Testis (tissue), 2 donors: ENCODE measurements at regions not wholly inside any gene's neighbourhood (a gene's known extent, or its start where the extent isn't known, plus 50 kb on each side); places are given as distances from the start of the nearest gene placed in this dataset.
"Not testable (repeated sequence)": the region's sequence is repeated elsewhere in the genome, so short reads cannot be mapped to it uniquely, and the experiment has no call there.

Experiments
- DNase-seq: peaks from one replicate; pipeline ENCODE4 v3.0.0-alpha.2; 2019
- H3K27ac ChIP-seq, 2 donors: fragments of 200-600 bp; sonication (generic); one replicate each; pipeline ENCODE4 v1.5.1; 2019
- H3K27me3 ChIP-seq: fragments of 200-600 bp; sonication (generic); one replicate; pipeline ENCODE4 v1.5.1; 2019
- H3K36me3 ChIP-seq: fragments of 200-600 bp; sonication (generic); one replicate; pipeline ENCODE4 v1.5.1; 2017; ENCODE audit warnings: low read depth; ENCODE audit errors: missing control alignments
- H3K4me1 ChIP-seq: fragments of 200-600 bp; sonication (generic); one replicate; pipeline ENCODE4 v1.5.1; 2019
- H3K4me3 ChIP-seq, 2 donors: fragments of 200-600 bp; sonication (generic); one replicate each; pipeline ENCODE4 v1.5.1; 2017 to 2019
- H3K9me3 ChIP-seq: fragments of 200-600 bp; sonication (generic); one replicate; pipeline ENCODE4 v1.5.1; 2017
- POLR2A ChIP-seq: fragments of 450-650 bp; IDR thresholded peaks from one replicate; pipeline ENCODE4 v1.6.1; 2017; ENCODE audit warnings: antibody characterized with exemption, mild to moderate bottlenecking, moderate library complexity
- WGBS, 2 donors: methylation state at CpG; one replicate each; pipeline ENCODE4 v1.1.5; 2018; 5-methylcytosine and 5-hydroxymethylcytosine counted together
- intact Hi-C: fragments of 100-400 bp; cut with DNase I; formaldehyde crosslinking; loops from one replicate; pipeline ENCODE4 v1.15.1; 2023; ENCODE audit warnings: low total_unique reads
- TF ChIP-seq, protein P1 (sequence below), 3 experiments: fragments of 450-650 bp in 2 of 3; fragments of 200-600 bp in 1 of 3; sonication (generic) in 1 of 3; IDR thresholded peaks; one replicate each; pipeline ENCODE4 v1.5.1; 2016 to 2019; ENCODE audit warnings: antibody characterized with exemption in 3 of 3, mild to moderate bottlenecking in 2 of 3, moderate library complexity in 1 of 3

- Histone ChIP-seq H3K4me3 (no peak overlapping the region), H3K9me3 (no peaks in the 10 kb centered on the region), H3K4me1 (no peaks in the 10 kb centered on the region), H3K27ac (no peak overlapping the region), H3K27me3 (no peaks in the 10 kb centered on the region), H3K36me3 (no peaks in the 10 kb centered on the region)
- 84 to 85% methylated on average over 7 of the region's 7 CpGs for WGBS, 2 donors
- intact Hi-C loops = no loop called here
- TF ChIP-seq, protein P1, sequence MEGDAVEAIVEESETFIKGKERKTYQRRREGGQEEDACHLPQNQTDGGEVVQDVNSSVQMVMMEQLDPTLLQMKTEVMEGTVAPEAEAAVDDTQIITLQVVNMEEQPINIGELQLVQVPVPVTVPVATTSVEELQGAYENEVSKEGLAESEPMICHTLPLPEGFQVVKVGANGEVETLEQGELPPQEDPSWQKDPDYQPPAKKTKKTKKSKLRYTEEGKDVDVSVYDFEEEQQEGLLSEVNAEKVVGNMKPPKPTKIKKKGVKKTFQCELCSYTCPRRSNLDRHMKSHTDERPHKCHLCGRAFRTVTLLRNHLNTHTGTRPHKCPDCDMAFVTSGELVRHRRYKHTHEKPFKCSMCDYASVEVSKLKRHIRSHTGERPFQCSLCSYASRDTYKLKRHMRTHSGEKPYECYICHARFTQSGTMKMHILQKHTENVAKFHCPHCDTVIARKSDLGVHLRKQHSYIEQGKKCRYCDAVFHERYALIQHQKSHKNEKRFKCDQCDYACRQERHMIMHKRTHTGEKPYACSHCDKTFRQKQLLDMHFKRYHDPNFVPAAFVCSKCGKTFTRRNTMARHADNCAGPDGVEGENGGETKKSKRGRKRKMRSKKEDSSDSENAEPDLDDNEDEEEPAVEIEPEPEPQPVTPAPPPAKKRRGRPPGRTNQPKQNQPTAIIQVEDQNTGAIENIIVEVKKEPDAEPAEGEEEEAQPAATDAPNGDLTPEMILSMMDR (IDR thresholded peaks at IDR 0.05) = no peak
- TF ChIP-seq POLR2A = no peak
- DNase-seq = no peak
Measured at GRCh38 chr12:111242184-111242583, 126.7 kb downstream of the PHETA1 start.

DNA sequence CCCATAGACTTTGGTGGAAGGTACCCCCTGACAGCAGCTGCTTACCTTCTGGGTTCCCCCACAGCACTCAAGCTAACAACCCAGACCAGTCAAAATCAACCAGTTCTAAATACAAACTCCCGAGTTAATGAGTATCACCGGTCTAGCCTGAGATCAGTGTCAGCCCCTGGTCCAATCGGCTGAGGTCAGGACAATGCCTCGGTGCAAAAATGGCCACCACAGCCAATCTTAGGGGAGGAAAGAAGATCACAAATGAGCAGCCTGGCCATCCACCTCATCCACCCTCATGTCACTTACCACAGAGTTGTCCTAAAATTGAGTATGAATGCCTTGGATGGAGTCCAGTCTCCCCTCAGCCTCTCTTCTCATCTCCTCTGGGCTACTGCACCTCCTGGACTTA is 128.5 kb downstream of the PHETA1 start:
- TF ChIP-seq, protein P1 (IDR thresholded peaks at IDR 0.05) = no peak
- no peak for TF ChIP-seq POLR2A
- H3K27me3 ChIP-seq = no peaks in the 10 kb centered on the region
- no peak overlapping the region for H3K4me3 ChIP-seq
- H3K36me3 ChIP-seq = no peaks in the 10 kb centered on the region
- H3K27ac ChIP-seq = no peak overlapping the region
- H3K4me1 ChIP-seq = no peaks in the 10 kb centered on the region
- no peaks in the 10 kb centered on the region for H3K9me3 ChIP-seq
- no peak for DNase-seq
- intact Hi-C loops = no loop called here
- 88 to 96% methylated on average over 4 of the region's 4 CpGs for WGBS, 2 donors

GRCh38 chr12:111239235-111239634 is 129.7 kb downstream of the PHETA1 start:
- DNase-seq = no peak
- TF ChIP-seq POLR2A = no peak
- TF ChIP-seq, protein P1 (IDR thresholded peaks at IDR 0.05) = no peak
- H3K27me3 ChIP-seq = no peaks in the 10 kb centered on the region
- H3K36me3 ChIP-seq = no peaks in the 10 kb centered on the region
- intact Hi-C loops = no loop called here
- WGBS, 2 donors = 77 to 79% methylated on average over 8 of the region's 8 CpGs
- no peak overlapping the region for H3K27ac ChIP-seq
- no peak overlapping the region for H3K4me3 ChIP-seq
- no peaks in the 10 kb centered on the region for H3K9me3 ChIP-seq
- no peaks in the 10 kb centered on the region for H3K4me1 ChIP-seq

DNA sequence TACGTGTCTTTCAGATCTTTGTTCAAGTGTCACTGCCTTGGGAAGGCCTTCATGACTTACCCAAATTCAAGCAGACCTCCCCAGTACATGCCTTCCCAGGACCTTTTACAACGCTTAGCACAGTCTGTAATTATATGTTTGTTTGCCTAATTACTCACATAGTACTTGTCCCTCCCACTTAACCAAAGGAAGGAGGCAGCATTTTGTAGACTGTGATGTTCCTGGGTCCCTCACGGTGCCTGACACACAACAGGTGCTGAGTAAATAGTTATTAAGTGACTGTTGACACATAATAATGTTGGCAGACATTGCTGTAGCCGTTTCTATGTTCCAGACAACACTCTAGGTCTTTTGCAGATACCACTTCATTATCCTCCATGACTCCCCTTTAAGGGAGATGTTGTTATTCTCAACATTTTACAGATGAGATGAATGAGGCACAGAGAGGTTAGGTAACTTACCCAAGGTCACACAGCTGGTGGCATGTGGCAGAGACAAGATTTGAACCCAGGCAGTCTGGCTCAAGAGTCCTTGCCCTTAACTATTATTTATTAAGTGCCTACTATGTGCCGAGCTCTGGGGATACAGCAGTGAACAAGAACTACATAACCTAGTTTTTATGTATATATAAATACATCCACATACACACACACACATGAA is 130.7 kb downstream of the PHETA1 start:
- 60 to 70% methylated on average over 5 of the region's 5 CpGs for WGBS, 2 donors
- no peak overlapping the region for H3K27ac ChIP-seq
- no peaks in the 10 kb centered on the region for H3K4me1 ChIP-seq
- TF ChIP-seq, protein P1 (IDR thresholded peaks at IDR 0.05) = no peak
- no peak for TF ChIP-seq POLR2A
- no peaks in the 10 kb centered on the region for H3K9me3 ChIP-seq
- H3K4me3 ChIP-seq = no peak overlapping the region
- no peaks in the 10 kb centered on the region for H3K27me3 ChIP-seq
- no peaks in the 10 kb centered on the region for H3K36me3 ChIP-seq
- intact Hi-C loops = no loop called here
- DNase-seq = no peak

- H3K36me3 ChIP-seq, H3K4me3 ChIP-seq, H3K4me1 ChIP-seq, H3K9me3 ChIP-seq, intact Hi-C loops, H3K27ac ChIP-seq, H3K27me3 ChIP-seq, DNase-seq: not testable (repeated sequence)
- WGBS, 2 donors = 88 to 93% methylated on average over 4 of the region's 4 CpGs
Measured at GRCh38 chr12:111234491-111234890, 134.4 kb downstream of the PHETA1 start.
